Esophagus squamous epithelium (tissue), 5 donors: ENCODE measurements at regions not wholly inside any gene's neighbourhood (a gene's known extent, or its start where the extent isn't known, plus 50 kb on each side); places are given as distances from the start of the nearest gene placed in this dataset.

ENCODE experiments used
- DNase-seq: peaks from one replicate; lab custom pipeline; 2025; lab: John Stamatoyannopoulos, UW
- H3K27ac ChIP-seq, 4 donors: fragments of 200-600 bp; sonication (generic); one replicate each; pipeline ENCODE4 v1.5.1; 2016 to 2019; ENCODE audit warnings: mild to moderate bottlenecking in 1 of 4
- H3K27me3 ChIP-seq, 4 donors: fragments of 200-600 bp; sonication (generic); 1 replicate in 3 of 4; 2 replicates in 1 of 4; pipeline versions ENCODE4 v1.5.1 to v1.6.0; 2017 to 2021; ENCODE audit warnings: antibody characterized with exemption in 1 of 4
- H3K36me3 ChIP-seq, 3 donors: fragments of 200-600 bp; sonication (generic); one replicate each; pipeline ENCODE4 v1.5.1; 2016 to 2019
- H3K4me1 ChIP-seq, 3 donors: fragments of 200-600 bp; sonication (generic); one replicate each; pipeline ENCODE4 v1.5.1; 2017 to 2019
- H3K4me3 ChIP-seq, 4 donors: fragments of 200-600 bp; sonication (generic); 1 replicate in 3 of 4; 2 replicates in 1 of 4; pipeline ENCODE4 v1.5.1; 2016 to 2019; ENCODE audit warnings: mild to moderate bottlenecking in 2 of 4, moderate library complexity in 1 of 4
- H3K9me3 ChIP-seq, 3 donors: fragments of 200-600 bp; sonication (generic); one replicate each; pipeline ENCODE4 v1.5.1; 2016 to 2019
- POLR2A ChIP-seq, 4 donors: fragments of 450-650 bp; IDR thresholded peaks; one replicate each; pipeline ENCODE4 v1.6.1; 2017; ENCODE audit warnings: antibody characterized with exemption in 4 of 4, mild to moderate bottlenecking in 4 of 4, moderate library complexity in 3 of 4
- WGBS, 2 donors: methylation state at CpG; one replicate each; pipeline ENCODE4 v1.1.5; 2018; 5-methylcytosine and 5-hydroxymethylcytosine counted together
- intact Hi-C: fragments of 100-400 bp; cut with DNase I; formaldehyde crosslinking; loops from one replicate; pipeline ENCODE4 v1.15.0; 2022
- TF ChIP-seq, protein P1 (sequence below), 6 experiments: fragments of 450-650 bp in 4 of 6; fragments of 200-600 bp in 2 of 6; sonication (generic) in 2 of 6; IDR thresholded peaks; one replicate each; pipeline ENCODE4 v1.5.1; 2016 to 2019; ENCODE audit warnings: antibody characterized with exemption in 6 of 6, mild to moderate bottlenecking in 4 of 6, moderate library complexity in 4 of 6
- donor health status: DM: yes; HTN: yes; CAD: no.

DNA sequence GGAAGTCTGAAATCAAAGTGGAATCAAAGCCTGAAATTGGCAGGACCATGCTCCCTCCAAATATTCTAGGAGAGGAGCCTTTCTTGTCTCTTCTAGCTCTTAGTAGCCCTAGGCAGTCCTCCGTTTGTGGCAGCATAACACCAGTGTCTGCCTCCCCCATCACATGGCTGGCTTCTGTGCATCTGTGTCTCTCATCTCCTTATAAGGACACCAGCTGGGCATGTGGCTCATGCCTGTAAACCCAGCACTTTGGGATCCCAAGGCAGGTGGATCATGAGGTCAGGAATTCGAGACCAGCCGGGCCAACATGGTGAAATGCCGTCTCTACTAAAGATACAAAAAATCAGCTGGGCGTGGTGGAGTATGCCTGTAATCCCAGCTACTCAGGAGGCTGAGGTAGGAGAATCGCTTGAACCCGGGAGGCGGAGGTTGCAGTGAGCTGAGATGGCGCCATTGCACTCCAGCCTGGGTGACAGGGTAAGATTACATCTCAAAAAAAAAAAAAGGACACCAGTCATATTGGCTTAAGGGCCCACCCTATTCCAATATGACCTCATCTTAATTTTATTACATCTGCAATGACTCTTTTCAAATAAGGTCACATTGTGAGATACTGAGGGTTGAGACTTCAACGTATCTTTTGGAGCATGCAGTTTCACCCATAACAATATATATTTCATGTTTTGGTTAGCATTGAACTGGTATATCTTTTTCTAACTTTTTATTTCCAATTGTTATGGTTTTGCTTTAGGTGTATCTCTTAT lies 148.0 kb upstream of the TPM1 start:
- H3K4me1 ChIP-seq: peaks cover 8 to 43% (median 33%) of the 10 kb centered on the region in 3 donors
- H3K4me3 ChIP-seq: no peak overlapping the region
- H3K9me3 ChIP-seq: no peaks in the 10 kb centered on the region
- no peaks in the 10 kb centered on the region for H3K36me3 ChIP-seq
- intact Hi-C loops: no loop called here
- DNase-seq: no peak
- H3K27ac ChIP-seq: peak overlapping the region in 2 of 4 donors; percentile 5 to 79
- H3K27me3 ChIP-seq: peaks cover 0 to 17% (median 0%) of the 10 kb centered on the region in 4 donors
- 87 to 95% methylated on average over 6 to 10 of the region's 10 CpGs for whole genome bisulfite sequencing, 2 donors
- TF ChIP-seq, protein P1, sequence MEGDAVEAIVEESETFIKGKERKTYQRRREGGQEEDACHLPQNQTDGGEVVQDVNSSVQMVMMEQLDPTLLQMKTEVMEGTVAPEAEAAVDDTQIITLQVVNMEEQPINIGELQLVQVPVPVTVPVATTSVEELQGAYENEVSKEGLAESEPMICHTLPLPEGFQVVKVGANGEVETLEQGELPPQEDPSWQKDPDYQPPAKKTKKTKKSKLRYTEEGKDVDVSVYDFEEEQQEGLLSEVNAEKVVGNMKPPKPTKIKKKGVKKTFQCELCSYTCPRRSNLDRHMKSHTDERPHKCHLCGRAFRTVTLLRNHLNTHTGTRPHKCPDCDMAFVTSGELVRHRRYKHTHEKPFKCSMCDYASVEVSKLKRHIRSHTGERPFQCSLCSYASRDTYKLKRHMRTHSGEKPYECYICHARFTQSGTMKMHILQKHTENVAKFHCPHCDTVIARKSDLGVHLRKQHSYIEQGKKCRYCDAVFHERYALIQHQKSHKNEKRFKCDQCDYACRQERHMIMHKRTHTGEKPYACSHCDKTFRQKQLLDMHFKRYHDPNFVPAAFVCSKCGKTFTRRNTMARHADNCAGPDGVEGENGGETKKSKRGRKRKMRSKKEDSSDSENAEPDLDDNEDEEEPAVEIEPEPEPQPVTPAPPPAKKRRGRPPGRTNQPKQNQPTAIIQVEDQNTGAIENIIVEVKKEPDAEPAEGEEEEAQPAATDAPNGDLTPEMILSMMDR (IDR thresholded peaks at IDR 0.05): no peak
- no peak for TF ChIP-seq POLR2A (IDR thresholded peaks at IDR 0.05)

DNA sequence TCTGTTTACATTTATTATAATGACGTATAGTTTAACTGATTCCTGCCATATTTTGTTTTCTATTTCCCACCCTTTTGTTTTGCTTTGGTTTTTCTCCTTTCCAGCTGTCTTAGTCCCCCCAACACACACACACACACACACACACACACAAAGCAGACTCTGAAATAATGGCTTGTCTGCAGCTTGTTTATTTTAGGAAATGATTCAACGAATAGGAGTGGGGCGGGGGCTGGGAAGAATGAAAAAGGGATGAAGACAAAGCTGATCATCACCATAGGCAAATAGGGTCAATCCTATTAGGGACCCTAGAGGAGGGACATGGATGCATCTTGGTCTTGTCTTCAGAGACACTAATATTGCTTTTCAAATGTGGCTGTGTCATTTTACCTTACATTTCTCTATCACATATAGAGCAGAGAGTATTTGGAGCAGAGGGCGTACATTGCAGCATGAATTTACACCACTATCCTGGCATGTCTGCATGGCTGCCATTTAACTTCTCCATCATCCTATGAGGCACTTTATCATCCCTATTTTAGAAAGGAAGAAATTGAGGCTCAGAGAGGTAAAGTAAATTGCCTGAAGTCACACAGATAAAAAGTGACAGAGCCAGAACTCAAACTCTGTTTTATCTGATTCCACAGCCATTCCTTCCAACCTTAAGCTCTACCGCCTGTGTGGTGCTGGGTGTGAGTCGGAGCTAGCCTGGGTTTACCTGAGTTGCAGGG lies 147.2 kb upstream of the TPM1 start:
- no peak for DNase-seq
- no peaks in the 10 kb centered on the region for H3K9me3 ChIP-seq
- WGBS, 2 donors: 63 to 74% methylated on average over 6 of the region's 6 CpGs
- H3K36me3 ChIP-seq: no peaks in the 10 kb centered on the region
- TF ChIP-seq, protein P1 (IDR thresholded peaks at IDR 0.05): no peak
- no peak for TF ChIP-seq POLR2A (IDR thresholded peaks at IDR 0.05)
- intact Hi-C loops: no loop called here
- H3K4me1 ChIP-seq: peaks cover 8 to 45% (median 36%) of the 10 kb centered on the region in 3 donors
- H3K27me3 ChIP-seq: peaks cover 0 to 13% (median 0%) of the 10 kb centered on the region in 4 donors
- no peak overlapping the region for H3K4me3 ChIP-seq
- peak overlapping the region; percentile 69 to 84 (median 81) for H3K27ac ChIP-seq

DNA sequence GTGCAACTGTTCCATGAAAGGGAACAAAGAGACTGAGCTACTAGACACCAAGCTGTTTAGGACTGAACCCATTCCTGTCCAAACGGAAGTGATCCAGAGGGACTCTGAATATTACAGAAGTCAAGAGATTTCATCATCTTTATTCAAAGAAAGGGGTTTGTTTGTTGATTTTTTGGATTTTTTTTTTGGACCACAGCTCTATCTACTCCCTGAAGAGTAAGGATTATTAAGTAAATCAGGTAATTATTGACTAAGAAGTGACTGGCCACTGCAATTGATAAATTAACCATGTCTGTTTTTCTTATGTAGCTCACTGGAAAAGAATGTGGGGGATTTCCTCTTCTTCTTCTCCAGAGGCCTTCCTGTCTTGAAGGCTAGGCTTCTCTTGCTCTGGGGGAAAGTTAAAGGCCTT lies 146.6 kb upstream of the TPM1 start:
- WGBS, 2 donors: 9 to 22% methylated on average over 1 of the region's 1 CpG
- no peaks in the 10 kb centered on the region for H3K9me3 ChIP-seq
- intact Hi-C loops: no loop called here
- peaks cover 8 to 46% (median 35%) of the 10 kb centered on the region in 3 donors for H3K4me1 ChIP-seq
- no peaks in the 10 kb centered on the region for H3K36me3 ChIP-seq
- peak overlapping the region; percentile 69 to 84 (median 81) for H3K27ac ChIP-seq
- peaks cover 0 to 8% (median 0%) of the 10 kb centered on the region in 4 donors for H3K27me3 ChIP-seq
- no peak for DNase-seq
- no peak for TF ChIP-seq POLR2A (IDR thresholded peaks at IDR 0.05)
- TF ChIP-seq, protein P1 (IDR thresholded peaks at IDR 0.05): no peak
- H3K4me3 ChIP-seq: no peak overlapping the region

DNA sequence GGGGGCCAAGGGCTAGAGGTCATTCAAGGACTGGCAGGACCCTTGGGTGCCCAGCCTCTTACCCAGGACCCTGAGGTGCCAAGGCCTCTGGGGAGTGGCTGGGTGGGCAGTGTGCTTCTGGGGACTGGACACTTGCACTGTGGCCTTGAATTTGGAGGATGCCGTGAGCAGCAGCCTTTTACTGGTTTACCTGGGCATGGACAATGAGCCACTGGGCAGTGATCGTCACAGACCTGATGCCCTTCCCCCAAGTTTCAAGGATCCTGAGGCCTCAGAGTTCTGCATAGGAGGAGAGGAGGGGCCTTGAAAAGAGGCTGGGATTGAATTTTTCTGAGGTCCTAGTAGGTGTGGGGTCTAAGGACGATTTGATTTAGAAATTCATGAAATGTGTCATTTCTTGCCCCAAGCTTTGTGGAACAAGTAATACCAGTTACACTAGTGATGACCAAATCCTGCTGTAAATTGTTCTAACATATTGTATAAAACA lies 146.1 kb upstream of the TPM1 start:
- no peak for DNase-seq
- H3K9me3 ChIP-seq: no peaks in the 10 kb centered on the region
- intact Hi-C loops: no loop called here
- no peaks in the 10 kb centered on the region for H3K36me3 ChIP-seq
- peak overlapping the region; percentile 69 to 84 (median 81) for H3K27ac ChIP-seq
- WGBS, 2 donors: 11 to 47% methylated on average over 1 to 2 of the region's 3 CpGs
- H3K27me3 ChIP-seq: peaks cover 0 to 6% (median 0%) of the 10 kb centered on the region in 4 donors
- TF ChIP-seq, protein P1 (IDR thresholded peaks at IDR 0.05): no peak
- no peak for TF ChIP-seq POLR2A (IDR thresholded peaks at IDR 0.05)
- peaks cover 8 to 46% (median 35%) of the 10 kb centered on the region in 3 donors for H3K4me1 ChIP-seq
- H3K4me3 ChIP-seq: no peak overlapping the region
